Muscle layer of duodenum (tissue), 2 donors: ENCODE measurements at regions not wholly inside any gene's neighbourhood (a gene's known extent, or its start where the extent isn't known, plus 50 kb on each side); places are given as distances from the start of the nearest gene placed in this dataset.
"Not testable (repeated sequence)": the region's sequence is repeated elsewhere in the genome, so short reads cannot be mapped to it uniquely, and the experiment has no call there.

Source experiments
- H3K27ac ChIP-seq: one replicate; pipeline ENCODE4 v1.7.0; 2013; ENCODE audit warnings: mild to moderate bottlenecking, low read length
- H3K27me3 ChIP-seq: one replicate; pipeline ENCODE4 v1.7.0; 2013; ENCODE audit warnings: low read depth, mild to moderate bottlenecking, control low read depth, low read length
- H3K36me3 ChIP-seq, 2 donors: one replicate each; pipeline ENCODE4 v1.7.0; 2013; ENCODE audit warnings: low read length in 2 of 2, control low read depth in 1 of 2, mild to moderate bottlenecking in 1 of 2; ENCODE audit not compliant: insufficient read depth in 2 of 2, control insufficient read depth in 1 of 2
- H3K4me1 ChIP-seq, 2 donors: one replicate each; pipeline ENCODE4 v1.7.0; 2013; ENCODE audit warnings: low read length in 2 of 2, mild to moderate bottlenecking in 2 of 2, control low read depth in 1 of 2, moderate library complexity in 1 of 2; ENCODE audit not compliant: insufficient read depth in 2 of 2, control insufficient read depth in 1 of 2
- H3K4me3 ChIP-seq, 2 donors: one replicate each; pipeline ENCODE4 v1.7.0; 2013; ENCODE audit warnings: low read length in 2 of 2, low read depth in 1 of 2, mild to moderate bottlenecking in 1 of 2
- H3K9me3 ChIP-seq, 2 donors: one replicate each; pipeline ENCODE4 v1.7.0; 2013; ENCODE audit warnings: low read length in 2 of 2, control low read depth in 1 of 2, mild to moderate bottlenecking in 1 of 2; ENCODE audit not compliant: control insufficient read depth in 1 of 2
- donor health status: healthy.

- H3K4me1 ChIP-seq = no peaks in the 10 kb centered on the region
- H3K36me3 ChIP-seq = no peaks in the 10 kb centered on the region
- no peak overlapping the region for H3K4me3 ChIP-seq
- no peaks in the 10 kb centered on the region for H3K9me3 ChIP-seq
- H3K27ac ChIP-seq = no peak overlapping the region
- no peaks in the 10 kb centered on the region for H3K27me3 ChIP-seq
Measured at GRCh38 chr6:68039641-68040311, 595.3 kb upstream of the ADGRB3 start.

GRCh38 chr6:68038815-68039408 lies 596.2 kb upstream of the ADGRB3 start:
- H3K27me3 ChIP-seq = no peaks in the 10 kb centered on the region
- H3K4me1 ChIP-seq = no peaks in the 10 kb centered on the region
- H3K4me3 ChIP-seq = no peak overlapping the region
- H3K36me3 ChIP-seq = no peaks in the 10 kb centered on the region
- no peak overlapping the region for H3K27ac ChIP-seq
- no peaks in the 10 kb centered on the region for H3K9me3 ChIP-seq

GRCh38 chr6:68032217-68032616 lies 602.9 kb upstream of the ADGRB3 start:
- Histone ChIP-seq H3K27ac (no peak overlapping the region), H3K4me1 (no peaks in the 10 kb centered on the region)

GRCh38 chr6:68031054-68031453 lies 604.0 kb upstream of the ADGRB3 start:
- Histone ChIP-seq H3K36me3 (no peaks in the 10 kb centered on the region), H3K4me3 (no peak overlapping the region), H3K27ac (no peak overlapping the region), H3K27me3 (no peaks in the 10 kb centered on the region), H3K9me3 (peaks cover 0 to 2% of the 10 kb centered on the region in 2 donors), H3K4me1 (no peaks in the 10 kb centered on the region)

More at GRCh38 chr6:68032217-68032616, 602.9 kb upstream of the ADGRB3 start:
- Histone ChIP-seq H3K9me3 (peaks cover 0 to 2% of the 10 kb centered on the region in 2 donors), H3K4me3 (no peak overlapping the region), H3K36me3 (no peaks in the 10 kb centered on the region), H3K27me3 (no peaks in the 10 kb centered on the region)

- Histone ChIP-seq H3K36me3 (no peaks in the 10 kb centered on the region), H3K27me3 (no peaks in the 10 kb centered on the region), H3K9me3 (peaks cover 0 to 2% of the 10 kb centered on the region in 2 donors), H3K4me3 (no peak overlapping the region), H3K4me1 (no peaks in the 10 kb centered on the region), H3K27ac (no peak overlapping the region)
Measured at GRCh38 chr6:68026483-68026882, 608.6 kb upstream of the ADGRB3 start.

GRCh38 chr6:68025764-68026163 lies 609.3 kb upstream of the ADGRB3 start:
- no peaks in the 10 kb centered on the region for H3K4me1 ChIP-seq
- no peak overlapping the region for H3K27ac ChIP-seq
- H3K4me3 ChIP-seq = no peak overlapping the region
- no peaks in the 10 kb centered on the region for H3K36me3 ChIP-seq
- no peaks in the 10 kb centered on the region for H3K27me3 ChIP-seq
- peaks cover 0 to 2% of the 10 kb centered on the region in 2 donors for H3K9me3 ChIP-seq

GRCh38 chr6:68024570-68025269 lies 610.4 kb upstream of the ADGRB3 start:
- Histone ChIP-seq H3K36me3 (no peaks in the 10 kb centered on the region), H3K27me3 (no peaks in the 10 kb centered on the region), H3K4me3 (no peak overlapping the region), H3K9me3 (peaks cover 0 to 2% of the 10 kb centered on the region in 2 donors), H3K27ac (no peak overlapping the region), H3K4me1 (no peaks in the 10 kb centered on the region)

- not testable (repeated sequence) for H3K27ac ChIP-seq, H3K9me3 ChIP-seq, H3K27me3 ChIP-seq, H3K4me1 ChIP-seq, H3K36me3 ChIP-seq, H3K4me3 ChIP-seq
Measured at GRCh38 chr6:68022968-68023367, 612.1 kb upstream of the ADGRB3 start.

- H3K27me3 ChIP-seq = no peaks in the 10 kb centered on the region
- no peaks in the 10 kb centered on the region for H3K4me1 ChIP-seq
- H3K36me3 ChIP-seq = no peaks in the 10 kb centered on the region
- no peaks in the 10 kb centered on the region for H3K9me3 ChIP-seq
- H3K27ac ChIP-seq = no peak overlapping the region
- no peak overlapping the region for H3K4me3 ChIP-seq
Measured at GRCh38 chr6:68013780-68014515, 621.1 kb upstream of the ADGRB3 start.

GRCh38 chr6:68012822-68013221 lies 622.3 kb upstream of the ADGRB3 start:
- Histone ChIP-seq H3K4me1 (no peaks in the 10 kb centered on the region), H3K4me3 (no peak overlapping the region), H3K27ac (no peak overlapping the region), H3K9me3 (no peaks in the 10 kb centered on the region), H3K36me3 (no peaks in the 10 kb centered on the region), H3K27me3 (no peaks in the 10 kb centered on the region)

GRCh38 chr6:68010936-68011335 lies 624.1 kb upstream of the ADGRB3 start:
- H3K27me3 ChIP-seq = no peaks in the 10 kb centered on the region
- no peak overlapping the region for H3K4me3 ChIP-seq
- H3K27ac ChIP-seq = no peak overlapping the region
- H3K9me3 ChIP-seq = no peaks in the 10 kb centered on the region
- no peaks in the 10 kb centered on the region for H3K4me1 ChIP-seq
- no peaks in the 10 kb centered on the region for H3K36me3 ChIP-seq
